GM13976 (cell line): ENCODE measurements at regions not wholly inside any gene's neighbourhood (a gene's known extent, or its start where the extent isn't known, plus 50 kb on each side); places are given as distances from the start of the nearest gene placed in this dataset.

Experiments
- DNase-seq: peaks from one replicate; pipeline ENCODE4 v3.0.0; 2012; ENCODE audit warnings: low spot score
- CTCF ChIP-seq: IDR thresholded peaks from 2 replicates; pipeline ENCODE4 v1.5.1; 2012; ENCODE audit warnings: borderline replicate concordance, mild to moderate bottlenecking; ENCODE audit not compliant: insufficient read depth; ENCODE audit errors: extremely low read depth, missing control alignments, control extremely low read depth
- in situ Hi-C: fragments of 300-500 bp; cut with MboI; formaldehyde crosslinking; loops from one replicate; pipeline ENCODE4 v1.12.0; 2022; ENCODE audit warnings: low sequenced_read_pairs, mixed read lengths, inconsistent platforms; ENCODE audit not compliant: unreplicated experiment

- no peak for TF ChIP-seq CTCF
- in situ Hi-C loops = no loop called here
- DNase-seq = no peak
Measured at GRCh38 chr6:47141171-47141570, 99.0 kb upstream of the ADGRF1 start.

- no peak for DNase-seq
Measured at GRCh38 chr6:47138046-47138445, 95.9 kb upstream of the ADGRF1 start.

GRCh38 chr6:47137073-47137472 lies 94.9 kb upstream of the ADGRF1 start:
- DNase-seq = no peak
- in situ Hi-C loops = no loop called here
- no peak for TF ChIP-seq CTCF

More at GRCh38 chr6:47138046-47138445, 95.9 kb upstream of the ADGRF1 start:
- TF ChIP-seq CTCF = no peak
- in situ Hi-C loops = no loop called here

- DNase-seq = no peak
- TF ChIP-seq CTCF = no peak
- in situ Hi-C loops = no loop called here
Measured at GRCh38 chr6:47135772-47136171, 93.6 kb upstream of the ADGRF1 start.

- no peak for TF ChIP-seq CTCF
- in situ Hi-C loops = no loop called here
- DNase-seq = no peak
Measured at GRCh38 chr6:47134476-47135189, 92.5 kb upstream of the ADGRF1 start.

GRCh38 chr6:47133230-47134000 lies 91.3 kb upstream of the ADGRF1 start:
- DNase-seq = no peak
- TF ChIP-seq CTCF = no peak
- in situ Hi-C loops = no loop called here
